GM19438 (cell line): ENCODE measurements at regions not wholly inside any gene's neighbourhood (a gene's known extent, or its start where the extent isn't known, plus 50 kb on each side); places are given as distances from the start of the nearest gene placed in this dataset.

Experiments used
- ATAC-seq: cut with Tn5 transposase; IDR thresholded peaks from one replicate; pipeline ENCODE4 v1.9.1; 2021; ENCODE audit warnings: low read depth; ENCODE audit not compliant: unreplicated experiment

- no peak for ATAC-seq
Observed at GRCh38 chr4:186885289-186885688, 161.6 kb upstream of the FAT1 start.

- ATAC-seq: no peak
Observed at GRCh38 chr4:186886759-186887158, 163.1 kb upstream of the FAT1 start.

DNA sequence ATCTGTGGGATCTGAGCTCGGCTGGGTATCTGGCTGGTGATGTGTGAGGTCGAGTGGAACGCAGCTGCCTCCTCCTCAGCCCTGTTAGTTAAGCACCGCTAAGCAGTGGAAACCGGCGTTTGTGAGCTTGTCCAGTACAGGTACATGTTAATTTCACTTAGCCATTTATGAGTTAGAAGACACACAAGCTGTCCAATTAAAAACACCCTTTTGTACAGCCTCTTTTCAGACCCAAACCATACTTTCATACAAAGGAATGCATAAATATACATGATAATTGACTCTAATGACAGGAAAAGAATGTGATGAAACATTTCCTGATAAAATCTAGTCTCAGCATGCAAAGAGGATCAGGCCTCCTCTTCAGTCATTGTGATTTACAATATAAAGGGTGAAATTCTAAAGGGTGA lies 163.6 kb upstream of the FAT1 start:
- no peak for ATAC-seq

DNA sequence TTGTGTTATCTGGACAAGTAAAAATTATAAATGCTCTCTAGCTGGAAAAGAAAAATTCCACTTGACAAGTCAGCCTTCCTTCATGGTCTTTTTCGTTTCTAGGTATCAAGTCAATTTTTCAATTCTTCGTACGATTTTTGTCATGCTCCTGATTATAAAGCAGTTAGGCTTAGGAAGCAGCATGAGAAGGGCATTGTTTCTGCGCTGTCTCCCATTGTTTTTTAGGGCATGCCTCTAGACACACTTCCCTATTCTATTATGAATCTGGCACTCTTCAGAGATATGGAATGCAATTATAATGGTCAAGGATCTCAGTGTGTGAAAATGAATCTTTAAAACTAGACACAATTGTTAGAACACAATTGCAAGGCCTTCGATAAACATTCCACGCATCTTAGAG lies 164.1 kb upstream of the FAT1 start:
- ATAC-seq: no peak

- no peak for ATAC-seq
Observed at GRCh38 chr4:186889876-186890643, 166.4 kb upstream of the FAT1 start.

- no peak for ATAC-seq
Observed at GRCh38 chr4:186891859-186892486, 168.3 kb upstream of the FAT1 start.

- no peak for ATAC-seq
Observed at GRCh38 chr4:186898367-186898766, 174.7 kb upstream of the FAT1 start.

GRCh38 chr4:186900232-186900900 lies 176.7 kb upstream of the FAT1 start:
- ATAC-seq: no peak

DNA sequence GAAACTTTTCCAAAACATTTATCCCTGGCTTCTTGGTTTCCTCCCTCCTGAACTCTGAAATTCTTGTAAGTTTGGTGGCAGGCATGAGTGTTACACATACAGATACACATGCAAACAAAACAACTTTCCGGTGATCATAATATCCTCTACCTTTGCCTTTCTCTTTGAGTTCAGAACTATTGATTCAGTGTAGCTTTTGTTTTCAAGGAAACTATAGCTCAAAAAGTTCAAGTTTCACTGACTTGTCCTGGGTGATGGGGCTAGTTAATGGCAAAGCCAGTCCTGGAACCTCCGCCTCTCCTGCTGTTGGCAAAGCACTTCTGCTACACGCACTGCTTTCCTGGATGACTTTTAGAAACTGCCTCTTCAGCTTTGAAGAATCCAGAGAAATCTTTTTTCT lies 177.3 kb upstream of the FAT1 start:
- ATAC-seq: no peak

DNA sequence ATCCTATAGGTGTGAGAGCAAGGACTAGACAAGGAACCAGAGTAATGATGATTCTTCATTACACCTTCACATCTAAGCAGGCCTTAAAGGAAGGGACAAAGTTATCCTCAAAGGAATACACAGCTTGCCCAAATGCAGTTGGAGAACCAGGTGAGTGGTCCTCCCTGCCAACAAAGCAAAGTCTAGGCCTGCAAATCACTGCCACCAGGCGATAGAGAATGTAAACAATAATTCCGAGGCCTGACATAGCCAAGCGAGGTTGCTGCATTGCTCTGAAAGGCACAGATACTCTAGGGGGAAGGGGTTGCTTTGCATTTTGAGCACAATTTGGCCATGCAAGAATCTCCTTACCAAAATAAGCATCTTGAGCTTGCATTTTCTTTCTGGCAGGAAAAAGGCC lies 178.2 kb upstream of the FAT1 start:
- ATAC-seq: no peak

DNA sequence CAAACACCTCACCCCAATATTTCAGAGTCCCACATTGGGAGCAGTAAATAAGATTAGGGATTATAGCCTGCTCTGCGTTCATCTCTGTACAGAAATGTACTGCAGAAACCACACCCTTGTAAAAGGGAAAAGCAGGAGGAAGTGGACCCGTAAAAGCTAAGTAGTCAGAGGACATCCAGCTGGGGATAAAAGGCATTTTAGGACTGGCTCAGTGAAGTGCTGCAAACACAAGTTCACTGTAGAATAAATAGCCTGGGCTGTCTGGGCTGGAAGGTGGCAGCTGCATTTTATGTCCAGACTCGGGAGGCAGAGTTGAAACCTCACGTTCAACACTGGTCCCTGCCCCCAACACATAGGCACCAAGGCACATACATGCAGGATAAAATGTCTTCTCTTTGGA lies 178.7 kb upstream of the FAT1 start:
- ATAC-seq: no peak

GRCh38 chr4:186904101-186904500 lies 180.4 kb upstream of the FAT1 start:
- ATAC-seq: no peak

GRCh38 chr4:186906722-186907121 lies 183.1 kb upstream of the FAT1 start:
- no peak for ATAC-seq

DNA sequence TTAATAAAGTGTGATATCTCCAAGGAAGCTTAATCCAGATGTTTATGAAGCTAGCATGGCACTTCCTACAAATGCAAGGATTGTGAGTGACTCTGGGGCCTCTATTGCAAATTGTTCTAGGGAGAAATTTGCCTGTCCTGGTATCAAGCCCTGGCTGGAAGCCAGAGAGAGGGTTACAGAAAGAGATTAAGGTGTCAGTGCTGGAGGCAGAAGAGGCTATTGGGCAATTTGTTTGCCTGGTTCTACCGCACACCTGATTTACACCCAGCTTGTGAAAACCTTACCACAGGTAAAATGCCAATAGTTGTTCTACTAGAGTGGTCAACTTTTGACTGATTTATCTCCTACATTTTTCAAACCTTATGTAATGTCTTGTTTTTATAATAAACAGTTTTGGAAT lies 186.7 kb upstream of the FAT1 start:
- ATAC-seq: no peak

GRCh38 chr4:186912606-186913005 lies 188.9 kb upstream of the FAT1 start:
- ATAC-seq: no peak

DNA sequence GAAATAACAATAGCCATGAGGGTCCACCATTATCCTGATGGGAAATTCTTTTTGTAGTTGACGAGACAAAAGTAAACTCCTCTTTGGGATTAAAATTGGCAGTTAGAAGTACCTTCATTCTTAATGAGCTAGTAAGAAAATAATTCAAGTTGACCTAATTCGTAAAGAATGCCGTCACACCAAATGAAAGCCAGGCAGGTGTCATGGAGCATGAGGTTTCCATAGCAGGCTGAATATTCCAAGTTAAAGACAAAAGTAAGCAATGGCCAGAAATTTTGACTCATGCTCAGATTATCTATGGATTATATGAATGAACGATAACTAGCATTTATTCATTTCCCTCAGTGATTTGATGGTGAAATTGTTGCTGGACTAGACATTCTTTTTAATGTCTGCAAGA lies 192.2 kb upstream of the FAT1 start:
- no peak for ATAC-seq

GRCh38 chr4:186917136-186917535 lies 193.5 kb upstream of the FAT1 start:
- no peak for ATAC-seq

GRCh38 chr4:186918466-186918865 lies 194.8 kb upstream of the FAT1 start:
- no peak for ATAC-seq

- ATAC-seq: no peak
Observed at GRCh38 chr4:186919340-186919739, 195.7 kb upstream of the FAT1 start.

- no peak for ATAC-seq
Observed at GRCh38 chr4:186920483-186920882, 196.8 kb upstream of the FAT1 start.

- no peak for ATAC-seq
Observed at GRCh38 chr4:186920992-186921391, 197.3 kb upstream of the FAT1 start.

GRCh38 chr4:186924723-186925122 lies 201.1 kb upstream of the FAT1 start:
- no peak for ATAC-seq
